ENCODE measurements at regions not wholly inside any gene's neighbourhood (a gene's known extent, or its start where the extent isn't known, plus 50 kb on each side); places are given as distances from the start of the nearest gene placed in this dataset.

- Histone ChIP-seq H3K27ac (ENCODE audit: low read length) (no peak overlapping the region), H3K9me3 (ENCODE audit: control insufficient read depth, insufficient read depth, low read depth, low read length) (no peaks in the 10 kb centered on the region), H3K4me1 (ENCODE audit: control insufficient read depth, insufficient read depth, low read length) (no peaks in the 10 kb centered on the region), H3K27me3 (ENCODE audit: control insufficient read depth, insufficient read depth, low read length) (no peaks in the 10 kb centered on the region), H3K4me3 (ENCODE audit: low read depth in 2 of 2, low read length in 2 of 2) (no peak overlapping the region), H3K36me3 (ENCODE audit: control insufficient read depth, insufficient read depth, low read length) (no peaks in the 10 kb centered on the region)
- ATAC-seq (no peak), DNase-seq (ENCODE audit: low read depth, low spot score) (no peak)
- in situ Hi-C loops (cut with HindIII; ENCODE audit: low pct_unique_long_range_greater_than_20kb, low sequenced_read_pairs) = no loop called here
- intact Hi-C loops (cut with micrococcal nuclease; ENCODE audit: unreplicated experiment) = no loop called here
- TF ChIP-seq TCF7L2 (IDR thresholded peaks at IDR 0.05; ENCODE audit: low read depth, low read length) (no peak), POLR2AphosphoS5 (IDR thresholded peaks at IDR 0.05; ENCODE audit: low read depth, low read length) (no peak), CTCF (IDR thresholded peaks at IDR 0.05) (no peak)
- no TSS peak for BruUV-seq (replicated peaks)
- ChIA-PET CTCF (no interaction called here), POLR2A (interaction anchor here (0.6 kb wide), 1 partner anchor 138 kb away, joined by 8 read pairs; no protein-coding TSS in a partner anchor)
Observed at GRCh38 chr2:76187415-76187814, 476.7 kb upstream of the GCFC2 start.

GRCh38 chr2:76180676-76181075 lies 470.0 kb upstream of the GCFC2 start:
- DNase-seq (ENCODE audit: low read depth, low spot score) (no peak), ATAC-seq (no peak)
- ChIA-PET CTCF (no interaction called here), POLR2A (no interaction called here)
- in situ Hi-C loops (cut with HindIII; ENCODE audit: low pct_unique_long_range_greater_than_20kb, low sequenced_read_pairs) (no loop called here), intact Hi-C loops (cut with micrococcal nuclease; ENCODE audit: unreplicated experiment) (no loop called here)
- H3K9me3 ChIP-seq (ENCODE audit: control insufficient read depth, insufficient read depth, low read depth, low read length) = no peaks in the 10 kb centered on the region
- no peak for TF ChIP-seq POLR2AphosphoS5 (IDR thresholded peaks at IDR 0.05; ENCODE audit: low read depth, low read length)
- no peak for TF ChIP-seq REST (IDR thresholded peaks at IDR 0.05; ENCODE audit: insufficient read depth in 1 of 2, low read depth in 2 of 2, low read length in 1 of 2)
- TF ChIP-seq SIN3A (IDR thresholded peaks at IDR 0.05; ENCODE audit: borderline replicate concordance, insufficient read depth, low read depth, low read length) = no peak
- TF ChIP-seq CTCF (IDR thresholded peaks at IDR 0.05) = no peak
- TF ChIP-seq TCF7L2 (IDR thresholded peaks at IDR 0.05; ENCODE audit: low read depth, low read length) = no peak
- H3K27me3 ChIP-seq (ENCODE audit: control insufficient read depth, insufficient read depth, low read length) = no peaks in the 10 kb centered on the region
- no peaks in the 10 kb centered on the region for H3K36me3 ChIP-seq (ENCODE audit: control insufficient read depth, insufficient read depth, low read length)
- no peak overlapping the region for H3K4me3 ChIP-seq (ENCODE audit: low read depth in 2 of 2, low read length in 2 of 2)
- BruUV-seq (replicated peaks) = no TSS peak
- no peak overlapping the region for H3K27ac ChIP-seq (ENCODE audit: low read length)
- H3K4me1 ChIP-seq (ENCODE audit: control insufficient read depth, insufficient read depth, low read length) = no peaks in the 10 kb centered on the region

GRCh38 chr2:76178610-76179009 lies 467.9 kb upstream of the GCFC2 start:
- no peaks in the 10 kb centered on the region for H3K27me3 ChIP-seq (ENCODE audit: control insufficient read depth, insufficient read depth, low read length)
- ATAC-seq (no peak), DNase-seq (ENCODE audit: low read depth, low spot score) (no peak)
- no peak overlapping the region for H3K27ac ChIP-seq (ENCODE audit: low read length)
- H3K4me1 ChIP-seq (ENCODE audit: control insufficient read depth, insufficient read depth, low read length) = no peaks in the 10 kb centered on the region
- no peak for TF ChIP-seq CTCF (IDR thresholded peaks at IDR 0.05)
- TF ChIP-seq POLR2AphosphoS5 (IDR thresholded peaks at IDR 0.05; ENCODE audit: low read depth, low read length) = no peak
- no peak for TF ChIP-seq REST (IDR thresholded peaks at IDR 0.05; ENCODE audit: insufficient read depth in 1 of 2, low read depth in 2 of 2, low read length in 1 of 2)
- TF ChIP-seq TCF7L2 (IDR thresholded peaks at IDR 0.05; ENCODE audit: low read depth, low read length) = no peak
- no peak for TF ChIP-seq SIN3A (IDR thresholded peaks at IDR 0.05; ENCODE audit: borderline replicate concordance, insufficient read depth, low read depth, low read length)
- ChIA-PET CTCF (no interaction called here), POLR2A (no interaction called here)
- no peak overlapping the region for H3K4me3 ChIP-seq (ENCODE audit: low read depth in 2 of 2, low read length in 2 of 2)
- in situ Hi-C loops (cut with HindIII; ENCODE audit: low pct_unique_long_range_greater_than_20kb, low sequenced_read_pairs) = no loop called here
- BruUV-seq (replicated peaks) = no TSS peak
- no peaks in the 10 kb centered on the region for H3K9me3 ChIP-seq (ENCODE audit: control insufficient read depth, insufficient read depth, low read depth, low read length)
- no peaks in the 10 kb centered on the region for H3K36me3 ChIP-seq (ENCODE audit: control insufficient read depth, insufficient read depth, low read length)
- intact Hi-C loops (cut with micrococcal nuclease; ENCODE audit: unreplicated experiment) = no loop called here

All from Panc1 (cell line).